Keratinocyte (primary cell): ENCODE measurements at regions not wholly inside any gene's neighbourhood (a gene's known extent, or its start where the extent isn't known, plus 50 kb on each side); places are given as distances from the start of the nearest gene placed in this dataset.

Experiments used
- DNase-seq: peaks from one replicate; pipeline ENCODE4 v3.0.0-alpha.2; 2011; ENCODE audit warnings: low read depth, missing footprints, low spot score
- FAIRE-seq: peaks from 2 replicates; lab custom pipeline; 2011; peaks lifted over from hg19 to GRCh38; lab: Jason Lieb, UNC
- H2AFZ ChIP-seq: 2 replicates; pipeline ENCODE4 v1.6.0; 2012; ENCODE audit warnings: low read length, control low read depth, inconsistent platforms; ENCODE audit not compliant: control insufficient read depth
- H3K27ac ChIP-seq: 2 replicates; pipeline ENCODE4 v1.5.1; 2011; ENCODE audit warnings: low read length; ENCODE audit not compliant: control insufficient read depth, insufficient read depth
- H3K27me3 ChIP-seq: 3 replicates; pipeline ENCODE4 v1.6.0; 2011; ENCODE audit warnings: low read length; ENCODE audit not compliant: control insufficient read depth, insufficient read depth; ENCODE audit errors: extremely low read depth
- H3K36me3 ChIP-seq, 2 experiments: 2 replicates in 1 of 2; 3 replicates in 1 of 2; pipeline ENCODE4 v1.5.1; 2011; ENCODE audit warnings: low read length in 2 of 2, mild to moderate bottlenecking in 1 of 2; ENCODE audit not compliant: control insufficient read depth in 2 of 2, insufficient read depth in 2 of 2; ENCODE audit errors: extremely low read depth in 1 of 2
- H3K4me1 ChIP-seq: 3 replicates; pipeline ENCODE4 v1.5.1; 2011; ENCODE audit warnings: low read length; ENCODE audit not compliant: control insufficient read depth, insufficient read depth; ENCODE audit errors: extremely low read depth
- H3K4me2 ChIP-seq: 3 replicates; pipeline ENCODE4 v1.6.0; 2011; ENCODE audit warnings: low read depth, low read length; ENCODE audit not compliant: control insufficient read depth, insufficient read depth; ENCODE audit errors: extremely low read depth
- H3K4me3 ChIP-seq, 3 experiments: fragments of 200-600 bp in 1 of 3; sonication (generic) in 1 of 3; 2 replicates in 2 of 3; 3 replicates in 1 of 3; pipeline ENCODE4 v1.5.1; 2011 to 2016; ENCODE audit warnings: low read length in 3 of 3, mild to moderate bottlenecking in 3 of 3, control low read depth in 2 of 3, inconsistent platforms in 1 of 3, low read depth in 1 of 3, mixed read lengths in 1 of 3, mixed run types in 1 of 3, moderate library complexity in 1 of 3; ENCODE audit not compliant: control insufficient read depth in 2 of 3, insufficient read depth in 2 of 3; ENCODE audit errors: extremely low read depth in 1 of 3
- H3K79me2 ChIP-seq: 2 replicates; pipeline ENCODE4 v1.6.0; 2012; ENCODE audit warnings: low read length; ENCODE audit not compliant: control insufficient read depth, insufficient read depth
- H3K9ac ChIP-seq: 3 replicates; pipeline ENCODE4 v1.6.0; 2011; ENCODE audit warnings: low read length; ENCODE audit not compliant: control insufficient read depth, insufficient read depth; ENCODE audit errors: extremely low read depth
- H3K9me1 ChIP-seq: 3 replicates; pipeline ENCODE4 v1.6.0; 2011; ENCODE audit warnings: low read length; ENCODE audit not compliant: control insufficient read depth, insufficient read depth; ENCODE audit errors: extremely low read depth
- H3K9me3 ChIP-seq: 2 replicates; pipeline ENCODE4 v1.5.1; 2012; ENCODE audit warnings: low read depth, low read length; ENCODE audit not compliant: control insufficient read depth
- H4K20me1 ChIP-seq: 3 replicates; pipeline ENCODE4 v1.6.0; 2011; ENCODE audit warnings: low read length; ENCODE audit not compliant: control insufficient read depth, insufficient read depth; ENCODE audit errors: extremely low read depth
- CTCF ChIP-seq, 3 experiments: IDR thresholded peaks in 1 of 3; conservative IDR thresholded peaks in 1 of 3; optimal IDR thresholded peaks in 1 of 3; 2 replicates in 2 of 3; 3 replicates in 1 of 3; pipeline versions ENCODE3 to v1.5.1; 2011; ENCODE audit warnings: low read length in 3 of 3, mild to moderate bottlenecking in 3 of 3, moderate library complexity in 2 of 3, control low read depth in 1 of 3, inconsistent platforms in 1 of 3; ENCODE audit not compliant: insufficient read depth in 2 of 3; ENCODE audit errors: extremely low read depth in 1 of 3
- EZH2 ChIP-seq: IDR thresholded peaks from one replicate; pipeline ENCODE4 v1.6.1; 2012; ENCODE audit warnings: inconsistent platforms, mild to moderate bottlenecking, low read length, moderate library complexity
- dilution Hi-C: fragments of 300-500 bp; cut with MboI; formaldehyde crosslinking; loops from one replicate; pipeline ENCODE4 v1.7.0; 2020; ENCODE audit warnings: low sequenced_read_pairs; ENCODE audit not compliant: extremely low pct_ligation_motif_present

- Histone ChIP-seq H3K4me1 (no peaks in the 10 kb centered on the region), H3K36me3 (no peaks in the 10 kb centered on the region), H3K4me3 (no peak overlapping the region), H3K9me1 (no peaks in the 10 kb centered on the region), H3K27me3 (no peaks in the 10 kb centered on the region), H4K20me1 (no peaks in the 10 kb centered on the region), H3K9ac (no peak overlapping the region), H3K27ac (no peak overlapping the region), H3K79me2 (no peaks in the 10 kb centered on the region), H3K9me3 (no peaks in the 10 kb centered on the region), H2AFZ (no peak overlapping the region), H3K4me2 (no peak overlapping the region)
- TF ChIP-seq CTCF (optimal IDR thresholded peaks at IDR 0.05 in 1 of 3, IDR thresholded peaks at IDR 0.05 in 1 of 3, conservative IDR thresholded peaks at IDR 0.05 in 1 of 3; ENCODE audit: extremely low read depth in 1 of 3, insufficient read depth in 2 of 3, low read length in 3 of 3) = no peak
- TF ChIP-seq EZH2 = no peak
- dilution Hi-C loops = no loop called here
- FAIRE-seq (no peak), DNase-seq (no peak)
Measured at GRCh38 chrX:116975517-116975916, 512.7 kb upstream of the CT83 start.

GRCh38 chrX:116972362-116972761, 509.6 kb upstream of the CT83 start:
- Histone ChIP-seq H3K4me3 (no peak overlapping the region), H3K27ac (no peak overlapping the region), H3K4me1 (no peaks in the 10 kb centered on the region), H3K79me2 (no peaks in the 10 kb centered on the region), H3K4me2 (no peak overlapping the region), H3K9ac (no peak overlapping the region), H3K9me1 (no peaks in the 10 kb centered on the region), H3K9me3 (no peaks in the 10 kb centered on the region), H2AFZ (no peak overlapping the region), H4K20me1 (no peaks in the 10 kb centered on the region), H3K36me3 (no peaks in the 10 kb centered on the region), H3K27me3 (no peaks in the 10 kb centered on the region)
- dilution Hi-C loops = no loop called here
- DNase-seq (no peak), FAIRE-seq (no peak)
- TF ChIP-seq CTCF (optimal IDR thresholded peaks at IDR 0.05 in 1 of 3, IDR thresholded peaks at IDR 0.05 in 1 of 3, conservative IDR thresholded peaks at IDR 0.05 in 1 of 3; ENCODE audit: extremely low read depth in 1 of 3, insufficient read depth in 2 of 3, low read length in 3 of 3) = no peak
- TF ChIP-seq EZH2 = no peak
